HG02798 (cell line): ENCODE measurements at regions not wholly inside any gene's neighbourhood (a gene's known extent, or its start where the extent isn't known, plus 50 kb on each side); places are given as distances from the start of the nearest gene placed in this dataset.

ENCODE experiments used
- ATAC-seq: cut with Tn5 transposase; IDR thresholded peaks from one replicate; pipeline ENCODE4 v1.9.1; 2021; ENCODE audit warnings: mild to moderate bottlenecking; ENCODE audit not compliant: unreplicated experiment, poor library complexity

- ATAC-seq = no peak
These were observed 99.2 kb upstream of the RAPGEF2 start for GRCh38 chr4:159003420-159004253.

GRCh38 chr4:159006202-159006601 lies 96.7 kb upstream of the RAPGEF2 start:
- peak; percentile 45 for ATAC-seq

- no peak for ATAC-seq
These were observed 94.2 kb upstream of the RAPGEF2 start for GRCh38 chr4:159008671-159009070.

GRCh38 chr4:159009521-159009920 lies 93.4 kb upstream of the RAPGEF2 start:
- ATAC-seq = no peak

- ATAC-seq = no peak
These were observed 92.8 kb upstream of the RAPGEF2 start for GRCh38 chr4:159010100-159010499.

- no peak for ATAC-seq
These were observed 92.2 kb upstream of the RAPGEF2 start for GRCh38 chr4:159010563-159011260.

- ATAC-seq = no peak
These were observed 90.5 kb upstream of the RAPGEF2 start for GRCh38 chr4:159012381-159012780.

GRCh38 chr4:159013692-159014091 lies 89.2 kb upstream of the RAPGEF2 start:
- no peak for ATAC-seq

- ATAC-seq = no peak
These were observed 88.0 kb upstream of the RAPGEF2 start for GRCh38 chr4:159014859-159015258.

- ATAC-seq = no peak
These were observed 87.0 kb upstream of the RAPGEF2 start for GRCh38 chr4:159015841-159016240.

- peak; percentile 70 for ATAC-seq
These were observed 86.3 kb upstream of the RAPGEF2 start for GRCh38 chr4:159016593-159017024.

- ATAC-seq = peak; percentile 29
These were observed 85.4 kb upstream of the RAPGEF2 start for GRCh38 chr4:159017323-159018026.

- ATAC-seq = peak; percentile 95
These were observed 84.7 kb upstream of the RAPGEF2 start for GRCh38 chr4:159018062-159018629.

GRCh38 chr4:159019356-159019755 lies 83.5 kb upstream of the RAPGEF2 start:
- ATAC-seq = no peak

- no peak for ATAC-seq
These were observed 81.1 kb upstream of the RAPGEF2 start for GRCh38 chr4:159021597-159022385.

GRCh38 chr4:159023741-159024140 lies 79.1 kb upstream of the RAPGEF2 start:
- no peak for ATAC-seq

GRCh38 chr4:159024266-159024665 lies 78.6 kb upstream of the RAPGEF2 start:
- no peak for ATAC-seq

- no peak for ATAC-seq
These were observed 78.1 kb upstream of the RAPGEF2 start for GRCh38 chr4:159024828-159025227.

- no peak for ATAC-seq
These were observed 76.5 kb upstream of the RAPGEF2 start for GRCh38 chr4:159026329-159026728.

- ATAC-seq = peak; percentile 49
These were observed 75.3 kb upstream of the RAPGEF2 start for GRCh38 chr4:159027535-159027934.
